ENCODE measurements at regions not wholly inside any gene's neighbourhood (a gene's known extent, or its start where the extent isn't known, plus 50 kb on each side); places are given as distances from the start of the nearest gene placed in this dataset.
"Not testable (repeated sequence)": the region's sequence is repeated elsewhere in the genome, so short reads cannot be mapped to it uniquely, and the experiment has no call there.

DNA sequence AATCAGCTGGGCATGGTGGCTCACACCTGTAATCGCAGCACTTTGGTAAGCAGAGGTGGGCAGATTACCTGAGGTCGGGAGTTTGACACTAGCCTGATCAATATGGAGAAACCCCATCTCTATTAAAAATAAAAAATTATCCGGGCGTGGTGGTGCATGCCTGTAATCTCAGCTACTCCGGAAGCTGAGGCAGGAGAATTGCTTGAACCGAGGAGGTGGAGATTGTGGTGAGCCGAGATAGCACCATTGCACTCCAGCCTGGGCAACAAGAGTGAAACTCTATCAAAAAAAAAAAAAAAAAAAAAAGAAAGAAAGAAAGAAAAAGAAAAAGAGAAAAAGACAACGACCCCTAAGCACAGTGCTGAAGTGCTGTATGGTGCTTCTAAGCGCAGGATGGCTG is 280.6 kb upstream of the MAF start:
- not testable (repeated sequence) for TF ChIP-seq POLR2AphosphoS5 (IDR thresholded peaks at IDR 0.05; ENCODE audit: borderline replicate concordance, low read depth, low read length); FOXP2 (optimal IDR thresholded peaks at IDR 0.05; ENCODE audit: control extremely low read depth, extremely low read length, insufficient read depth)
